ENCODE measurements at regions not wholly inside any gene's neighbourhood (a gene's known extent, or its start where the extent isn't known, plus 50 kb on each side); places are given as distances from the start of the nearest gene placed in this dataset.

DNA sequence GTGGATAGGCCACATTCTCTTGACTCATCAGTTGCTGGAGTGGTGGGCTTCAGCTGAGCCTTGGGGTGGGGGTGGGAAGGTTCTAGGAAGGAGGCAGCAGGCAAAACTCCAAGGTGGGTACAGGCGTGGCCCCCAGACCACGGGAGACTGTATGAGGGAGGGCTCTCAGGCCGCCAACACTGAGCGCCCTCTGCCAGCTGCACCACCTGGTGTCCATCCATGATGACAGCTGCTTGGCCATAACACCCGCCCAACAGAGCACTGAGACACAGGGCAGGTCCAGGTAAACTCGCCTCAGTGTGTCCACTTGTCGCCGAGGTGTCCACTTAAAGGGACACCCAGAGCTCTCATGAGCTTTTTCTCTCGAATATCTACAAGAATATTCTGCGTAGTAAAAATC, 133.5 kb downstream of the C16orf95 start:
- ATAC-seq (no peak), DNase-seq (no peak)
- intact Hi-C loops (cut with DNase I): loop anchor here in 1 of 10 donors (10.0 kb wide), 1 partner anchor 619 kb away; the partner anchor contains the start of gene FOXC2
- TF ChIP-seq POLR2A (IDR thresholded peaks at IDR 0.05): no peak
- TF ChIP-seq, protein P1, sequence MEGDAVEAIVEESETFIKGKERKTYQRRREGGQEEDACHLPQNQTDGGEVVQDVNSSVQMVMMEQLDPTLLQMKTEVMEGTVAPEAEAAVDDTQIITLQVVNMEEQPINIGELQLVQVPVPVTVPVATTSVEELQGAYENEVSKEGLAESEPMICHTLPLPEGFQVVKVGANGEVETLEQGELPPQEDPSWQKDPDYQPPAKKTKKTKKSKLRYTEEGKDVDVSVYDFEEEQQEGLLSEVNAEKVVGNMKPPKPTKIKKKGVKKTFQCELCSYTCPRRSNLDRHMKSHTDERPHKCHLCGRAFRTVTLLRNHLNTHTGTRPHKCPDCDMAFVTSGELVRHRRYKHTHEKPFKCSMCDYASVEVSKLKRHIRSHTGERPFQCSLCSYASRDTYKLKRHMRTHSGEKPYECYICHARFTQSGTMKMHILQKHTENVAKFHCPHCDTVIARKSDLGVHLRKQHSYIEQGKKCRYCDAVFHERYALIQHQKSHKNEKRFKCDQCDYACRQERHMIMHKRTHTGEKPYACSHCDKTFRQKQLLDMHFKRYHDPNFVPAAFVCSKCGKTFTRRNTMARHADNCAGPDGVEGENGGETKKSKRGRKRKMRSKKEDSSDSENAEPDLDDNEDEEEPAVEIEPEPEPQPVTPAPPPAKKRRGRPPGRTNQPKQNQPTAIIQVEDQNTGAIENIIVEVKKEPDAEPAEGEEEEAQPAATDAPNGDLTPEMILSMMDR (IDR thresholded peaks at IDR 0.05): no peak
- no peaks in the 10 kb centered on the region for H3K9me3 ChIP-seq
- H3K4me3 ChIP-seq: no peak overlapping the region
- WGBS, 4 donors: 80 to 85% (median 83%) methylated on average over 9 to 10 of the region's 10 CpGs
- no peaks in the 10 kb centered on the region for H3K36me3 ChIP-seq
- peaks cover 0 to 10% (median 2%) of the 10 kb centered on the region in 12 donors for H3K4me1 ChIP-seq
- H3K27ac ChIP-seq: no peak overlapping the region
- H3K27me3 ChIP-seq: peaks cover 0 to 7% (median 0%) of the 10 kb centered on the region in 9 donors

DNA sequence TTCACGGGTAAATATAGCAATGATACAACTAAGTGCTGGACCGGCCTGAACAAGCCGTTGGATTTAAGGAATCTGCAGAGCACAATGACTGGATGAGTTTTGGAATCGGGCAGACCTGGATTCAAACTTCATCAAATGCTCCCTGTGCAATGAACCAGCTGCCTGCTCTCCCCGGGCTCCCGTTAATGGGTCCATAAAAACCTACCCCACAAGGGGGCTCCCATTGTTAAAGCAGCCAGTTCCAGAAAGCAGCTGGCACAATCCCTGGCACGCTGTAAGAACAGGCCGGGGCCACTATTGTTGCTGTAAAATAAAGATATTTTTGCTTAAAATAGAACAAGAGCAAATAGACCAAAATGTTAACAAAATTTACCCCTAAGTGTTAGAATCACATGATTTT, 131.9 kb downstream of the C16orf95 start:
- WGBS, 4 donors: 68 to 80% (median 71%) methylated on average over 8 of the region's 8 CpGs

DNA sequence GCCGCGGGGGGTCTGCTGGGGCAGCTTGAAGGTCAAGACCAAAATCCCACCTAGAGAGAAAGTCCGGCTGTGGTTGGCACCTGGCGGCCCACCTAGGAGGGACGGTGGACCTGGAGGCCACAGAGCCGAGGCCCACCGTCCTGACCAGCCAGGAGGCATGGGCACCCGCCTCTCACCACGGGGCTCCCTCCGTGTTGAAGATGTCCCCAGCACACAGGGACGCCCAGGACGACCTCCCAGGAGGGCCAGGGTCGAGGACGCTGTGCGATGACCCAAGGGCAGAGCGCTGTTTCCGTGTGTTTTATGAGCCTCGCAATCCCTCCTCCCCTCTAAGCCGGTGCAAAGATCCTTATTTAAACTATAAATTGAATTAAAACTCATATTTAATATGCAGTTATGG, 131.2 kb downstream of the C16orf95 start:
- Histone ChIP-seq H3K4me1 (no peaks in the 10 kb centered on the region), H3K36me3 (no peaks in the 10 kb centered on the region), H3K9me3 (peaks cover 0 to 20% (median 12%) of the 10 kb centered on the region in 12 donors), H3K27ac (no peak overlapping the region), H3K27me3 (no peaks in the 10 kb centered on the region), H3K4me3 (no peak overlapping the region)
- TF ChIP-seq, protein P1 (IDR thresholded peaks at IDR 0.05): no peak
- TF ChIP-seq POLR2A (IDR thresholded peaks at IDR 0.05): no peak
- 91 to 96% (median 93%) methylated on average over 14 to 19 of the region's 19 CpGs for WGBS, 4 donors
- no peak for ATAC-seq
- intact Hi-C loops (cut with DNase I): loop anchor here in 1 of 10 donors (10.0 kb wide), 1 partner anchor 621 kb away; the partner anchor contains the start of gene FOXC2
- no peak for DNase-seq

More for the DNA sequence above, 131.9 kb downstream of the C16orf95 start:
- no peak for DNase-seq
- TF ChIP-seq, protein P1 (IDR thresholded peaks at IDR 0.05): no peak
- TF ChIP-seq POLR2A (IDR thresholded peaks at IDR 0.05): no peak
- no peaks in the 10 kb centered on the region for H3K4me1 ChIP-seq
- no peaks in the 10 kb centered on the region for H3K27me3 ChIP-seq
- intact Hi-C loops (cut with DNase I): loop anchor here in 1 of 10 donors (10.0 kb wide), 1 partner anchor 621 kb away; the partner anchor contains the start of gene FOXC2
- no peak for ATAC-seq
- H3K36me3 ChIP-seq: no peaks in the 10 kb centered on the region
- H3K4me3 ChIP-seq: no peak overlapping the region
- peaks cover 0 to 13% (median 6%) of the 10 kb centered on the region in 12 donors for H3K9me3 ChIP-seq
- no peak overlapping the region for H3K27ac ChIP-seq

DNA sequence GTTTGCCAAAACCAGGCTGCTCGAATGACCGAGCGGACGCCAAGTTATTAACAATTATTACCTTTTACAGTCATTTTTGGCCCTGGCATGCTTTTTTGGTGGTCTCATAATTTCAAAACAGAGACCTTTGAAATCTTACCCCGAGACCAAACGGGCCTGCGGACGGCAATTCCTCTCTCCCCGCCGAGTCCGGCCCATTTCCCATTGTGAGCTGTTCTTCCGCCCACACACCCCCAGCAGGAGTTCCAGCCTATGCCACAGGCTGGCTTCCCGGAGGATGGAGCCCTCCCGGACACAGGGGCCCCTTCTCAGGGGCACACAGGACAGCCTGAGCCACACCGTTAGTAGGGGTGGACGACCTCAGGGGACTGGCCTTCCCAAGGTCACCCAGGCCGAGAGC, 130.7 kb downstream of the C16orf95 start:
- TF ChIP-seq, protein P1 (IDR thresholded peaks at IDR 0.05): no peak
- no peak for TF ChIP-seq POLR2A (IDR thresholded peaks at IDR 0.05)
- DNase-seq (no peak), ATAC-seq (peak in 1 of 4 donors; percentile 11)
- no peak overlapping the region for H3K4me3 ChIP-seq
- H3K27ac ChIP-seq: no peak overlapping the region
- intact Hi-C loops (cut with DNase I): loop anchor here in 1 of 10 donors (10.0 kb wide), 1 partner anchor 622 kb away; the partner anchor contains the start of gene FOXC2
- H3K27me3 ChIP-seq: no peaks in the 10 kb centered on the region
- H3K9me3 ChIP-seq: peaks cover 0 to 21% (median 13%) of the 10 kb centered on the region in 12 donors
- no peaks in the 10 kb centered on the region for H3K4me1 ChIP-seq
- WGBS, 4 donors: 71 to 78% (median 76%) methylated on average over 17 of the region's 17 CpGs
- H3K36me3 ChIP-seq: no peaks in the 10 kb centered on the region

All from heart left ventricle (tissue), 16 donors.